OCI-LY3 (cell line): ENCODE measurements at regions not wholly inside any gene's neighbourhood (a gene's known extent, or its start where the extent isn't known, plus 50 kb on each side); places are given as distances from the start of the nearest gene placed in this dataset.

Source experiments
- CTCF ChIP-seq: fragments of 200-600, 300-600 bp; sonication (generic); IDR thresholded peaks from 2 replicates; pipeline ENCODE4 v1.5.1; 2014; ENCODE audit warnings: antibody characterized with exemption, low read length, low read depth
- EZH2phosphoT487 ChIP-seq: fragments of 200-600 bp; shearing (Covaris generic); IDR thresholded peaks from 2 replicates; pipeline ENCODE4 v1.6.1; 2018; ENCODE audit warnings: antibody characterized with exemption, mixed run types, low read depth

- no peak for TF ChIP-seq CTCF
- no peak for TF ChIP-seq EZH2phosphoT487
Observed at GRCh38 chr15:99826157-99826780, 93.0 kb upstream of the LYSMD4 start.
